OCI-LY3 (cell line): ENCODE measurements at regions not wholly inside any gene's neighbourhood (a gene's known extent, or its start where the extent isn't known, plus 50 kb on each side); places are given as distances from the start of the nearest gene placed in this dataset.

Experiments
- EZH2phosphoT487 ChIP-seq: fragments of 200-600 bp; shearing (Covaris generic); IDR thresholded peaks from 2 replicates; pipeline ENCODE4 v1.6.1; 2018; ENCODE audit warnings: antibody characterized with exemption, mixed run types, low read depth
- TF ChIP-seq, protein P1 (sequence below): fragments of 200-600, 300-600 bp; sonication (generic); IDR thresholded peaks from 2 replicates; pipeline ENCODE4 v1.5.1; 2014; ENCODE audit warnings: antibody characterized with exemption, low read length, low read depth

DNA sequence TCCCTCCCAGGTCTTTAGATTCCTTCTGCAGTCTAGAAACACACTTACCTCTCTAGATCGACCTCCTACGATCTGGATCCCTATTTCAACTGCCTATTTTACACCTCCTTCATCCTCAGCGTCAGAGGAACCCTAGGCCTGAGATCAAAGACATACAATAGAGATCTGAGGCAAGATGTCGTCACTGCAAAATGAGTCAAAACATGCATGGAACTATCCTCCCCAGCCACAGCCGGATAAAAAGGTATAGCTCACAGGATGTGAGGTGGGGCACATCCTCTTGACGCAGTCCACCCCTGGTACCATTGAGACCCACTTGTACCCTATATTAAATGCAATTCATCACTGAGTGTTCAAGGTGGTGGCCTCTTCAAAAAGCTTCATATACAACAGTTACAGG, 63.7 kb upstream of the DNAJC10 start:
- TF ChIP-seq, protein P1, sequence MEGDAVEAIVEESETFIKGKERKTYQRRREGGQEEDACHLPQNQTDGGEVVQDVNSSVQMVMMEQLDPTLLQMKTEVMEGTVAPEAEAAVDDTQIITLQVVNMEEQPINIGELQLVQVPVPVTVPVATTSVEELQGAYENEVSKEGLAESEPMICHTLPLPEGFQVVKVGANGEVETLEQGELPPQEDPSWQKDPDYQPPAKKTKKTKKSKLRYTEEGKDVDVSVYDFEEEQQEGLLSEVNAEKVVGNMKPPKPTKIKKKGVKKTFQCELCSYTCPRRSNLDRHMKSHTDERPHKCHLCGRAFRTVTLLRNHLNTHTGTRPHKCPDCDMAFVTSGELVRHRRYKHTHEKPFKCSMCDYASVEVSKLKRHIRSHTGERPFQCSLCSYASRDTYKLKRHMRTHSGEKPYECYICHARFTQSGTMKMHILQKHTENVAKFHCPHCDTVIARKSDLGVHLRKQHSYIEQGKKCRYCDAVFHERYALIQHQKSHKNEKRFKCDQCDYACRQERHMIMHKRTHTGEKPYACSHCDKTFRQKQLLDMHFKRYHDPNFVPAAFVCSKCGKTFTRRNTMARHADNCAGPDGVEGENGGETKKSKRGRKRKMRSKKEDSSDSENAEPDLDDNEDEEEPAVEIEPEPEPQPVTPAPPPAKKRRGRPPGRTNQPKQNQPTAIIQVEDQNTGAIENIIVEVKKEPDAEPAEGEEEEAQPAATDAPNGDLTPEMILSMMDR, result no peak
- TF ChIP-seq EZH2phosphoT487, result no peak
